B cell (primary cell): ENCODE measurements at regions not wholly inside any gene's neighbourhood (a gene's known extent, or its start where the extent isn't known, plus 50 kb on each side); places are given as distances from the start of the nearest gene placed in this dataset.

Experiments used
- ATAC-seq: fragments of 200-7000 bp; cut with Tn5 transposase; one replicate; pipeline ENCODE4 v1.10.0; 2021; ENCODE audit warnings: low read depth, mild to moderate bottlenecking, moderate number of reproducible peaks, moderate library complexity
- CTCF ChIA-PET: fragments of 350-600 bp; sonication (Branson Sonifier 250); formaldehyde crosslinking; loops from one replicate; lab custom pipeline; 2021; ENCODE audit warnings: antibody characterized with exemption, inconsistent platforms; lab: Charles Lee
- POLR2A ChIA-PET: fragments of 350-600 bp; sonication (Branson Sonifier 250); formaldehyde crosslinking; loops from one replicate; lab custom pipeline; 2021; ENCODE audit warnings: antibody characterized with exemption; lab: Charles Lee
- DNase-seq: peaks from one replicate; pipeline ENCODE4 v3.0.0; 2013
- H2AFZ ChIP-seq: 2 replicates; pipeline ENCODE4 v1.6.1; 2012; ENCODE audit warnings: mild to moderate bottlenecking, low read depth, low read length; ENCODE audit not compliant: insufficient read depth, poor library complexity, severe bottlenecking
- H3K27ac ChIP-seq, 2 donors: 1 replicate in 1 of 2; 2 replicates in 1 of 2; pipeline ENCODE4 v1.5.1; 2012 to 2013; ENCODE audit warnings: low read length in 2 of 2, mild to moderate bottlenecking in 2 of 2, moderate library complexity in 1 of 2
- H3K27me3 ChIP-seq, 4 experiments: fragments of 200-600 bp in 1 of 4; sonication (generic) in 1 of 4; replicated peaks in 1 of 4; 1 replicate in 2 of 4; 2 replicates in 2 of 4; pipeline versions ENCODE4 v1.6.1 to v1.7.0; 2013 to 2016; ENCODE audit warnings: low read length in 3 of 4, mild to moderate bottlenecking in 2 of 4, mixed read lengths in 1 of 4, moderate library complexity in 1 of 4; ENCODE audit not compliant: insufficient read depth in 4 of 4, control insufficient read depth in 3 of 4; ENCODE audit errors: control extremely low read depth in 1 of 4
- H3K36me3 ChIP-seq, 2 experiments: replicated peaks in 1 of 2; 1 replicate in 1 of 2; 2 replicates in 1 of 2; pipeline versions ENCODE4 v1.6.1 to v1.7.1; 2013; ENCODE audit warnings: low read length in 1 of 2; ENCODE audit not compliant: insufficient read depth in 2 of 2, control insufficient read depth in 1 of 2; ENCODE audit errors: control extremely low read depth in 1 of 2, extremely low read depth in 1 of 2
- H3K4me1 ChIP-seq, 2 donors: fragments of 200-600 bp in 1 of 2; sonication (generic) in 1 of 2; 1 replicate in 1 of 2; 2 replicates in 1 of 2; pipeline versions ENCODE4 v1.5.1 to v1.6.1; 2013 to 2017; ENCODE audit warnings: low read length in 2 of 2; ENCODE audit not compliant: control insufficient read depth in 2 of 2, insufficient read depth in 2 of 2
- H3K4me2 ChIP-seq: replicated peaks from 2 replicates; pipeline ENCODE3; 2012; ENCODE audit warnings: mild to moderate bottlenecking, low read depth, low read length; ENCODE audit not compliant: poor library complexity, severe bottlenecking
- H3K4me3 ChIP-seq, 5 experiments: fragments of 200-600 bp in 1 of 5; sonication (generic) in 1 of 5; 1 replicate in 3 of 5; 2 replicates in 2 of 5; pipeline versions ENCODE4 v1.5.1 to v1.7.0; 2011 to 2016; ENCODE audit warnings: low read length in 4 of 5, mild to moderate bottlenecking in 4 of 5, low read depth in 2 of 5, control low read depth in 1 of 5, moderate library complexity in 1 of 5; ENCODE audit not compliant: insufficient read depth in 1 of 5; ENCODE audit errors: control extremely low read depth in 1 of 5, extremely low read depth in 1 of 5
- H3K79me2 ChIP-seq: fragments of 200-600 bp; sonication (generic); one replicate; pipeline ENCODE4 v1.6.0; 2016; ENCODE audit warnings: low read length; ENCODE audit not compliant: control insufficient read depth, insufficient read depth
- H3K9ac ChIP-seq: fragments of 200-600 bp; sonication (generic); 2 replicates; pipeline ENCODE4 v1.6.1; 2017; ENCODE audit warnings: mild to moderate bottlenecking, low read length, moderate library complexity
- H3K9me3 ChIP-seq, 3 donors: one replicate each; pipeline versions ENCODE4 v1.6.1 to v1.7.1; 2013; ENCODE audit warnings: low read length in 2 of 3; ENCODE audit not compliant: control insufficient read depth in 2 of 3, insufficient read depth in 1 of 3; ENCODE audit errors: control extremely low read depth in 1 of 3
- H4K20me1 ChIP-seq: 2 replicates; pipeline ENCODE4 v1.6.0; 2012; ENCODE audit warnings: mild to moderate bottlenecking, low read length; ENCODE audit not compliant: insufficient read depth, control insufficient read depth, poor library complexity, severe bottlenecking
- H3K27ac Mint-ChIP-seq: one replicate; pipeline ENCODE4 v1.8.0; 2021; ENCODE audit warnings: mixed read lengths
- H3K27me3 Mint-ChIP-seq: one replicate; pipeline ENCODE4 v1.8.0; 2021; ENCODE audit warnings: mixed read lengths
- H3K4me1 Mint-ChIP-seq: one replicate; pipeline ENCODE4 v1.8.0; 2021; ENCODE audit warnings: mixed read lengths
- H3K4me3 Mint-ChIP-seq: one replicate; pipeline ENCODE4 v1.8.0; 2021; ENCODE audit warnings: mixed read lengths
- H3K9me3 Mint-ChIP-seq: one replicate; pipeline ENCODE4 v1.8.0; 2022; ENCODE audit warnings: mixed read lengths; ENCODE audit not compliant: insufficient read depth
- EZH2 ChIP-seq: IDR thresholded peaks from 2 replicates; pipeline ENCODE4 v1.6.1; 2012; ENCODE audit warnings: borderline replicate concordance, low read depth, mild to moderate bottlenecking, moderate library complexity, low read length; ENCODE audit not compliant: insufficient read depth, poor library complexity, severe bottlenecking
- WGBS: methylation state at CpG from one replicate; pipeline ENCODE4 v1.1.5; 2013; ENCODE audit warnings: missing lambda C conversion rate; ENCODE audit not compliant: insufficient coverage; 5-methylcytosine and 5-hydroxymethylcytosine counted together
- intact Hi-C: fragments of 100-400 bp; cut with micrococcal nuclease; formaldehyde crosslinking; loops from one replicate; pipeline ENCODE4 v1.10.0; 2022
- TF ChIP-seq, protein P1 (sequence below): fragments of 200-600 bp; IDR thresholded peaks from one replicate; pipeline ENCODE4 v1.8.0; 2022; ENCODE audit warnings: antibody characterized with exemption, mild to moderate bottlenecking

DNA sequence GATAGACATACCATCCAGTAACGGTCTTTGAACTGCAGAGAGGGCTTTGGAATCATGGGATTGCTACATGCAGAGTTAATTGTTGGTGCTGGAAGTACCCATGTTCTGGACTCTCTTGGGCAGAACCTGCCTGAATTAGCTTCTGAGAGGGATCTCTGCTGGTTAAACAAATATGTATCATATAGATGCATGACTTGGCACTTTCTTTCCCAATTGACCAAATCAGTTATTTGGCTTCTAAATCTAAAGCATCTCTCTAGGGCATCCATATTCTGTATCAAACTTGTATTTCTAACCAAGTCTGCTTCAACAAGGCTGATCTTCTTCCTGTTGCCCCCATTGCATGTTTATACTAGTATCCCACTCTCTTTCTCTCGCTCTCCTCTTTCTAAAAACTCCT is 336.7 kb upstream of the CELF4 start:
- 88% methylated on average over 2 of the region's 2 CpGs for WGBS
- ChIA-PET POLR2A (no interaction called here), CTCF (no interaction called here)
- Histone ChIP-seq H3K36me3 (no peaks in the 10 kb centered on the region), H3K4me2 (no peak overlapping the region), H3K4me1 (no peaks in the 10 kb centered on the region), H3K79me2 (no peaks in the 10 kb centered on the region), H3K4me3 (no peak overlapping the region), H3K9me3 (no peaks in the 10 kb centered on the region), H2AFZ (no peak overlapping the region), H3K9ac (no peak overlapping the region), H4K20me1 (no peaks in the 10 kb centered on the region), H3K27me3 (no peaks in the 10 kb centered on the region), H3K27ac (no peak overlapping the region)
- Mint-ChIP-seq H3K27me3 (no peaks in the 10 kb centered on the region), H3K4me1 (no peaks in the 10 kb centered on the region), H3K4me3 (no peak overlapping the region), H3K9me3 (peaks cover 7% of the 10 kb centered on the region), H3K27ac (no peak overlapping the region)
- no peak for ATAC-seq
- intact Hi-C loops = no loop called here
- DNase-seq = no peak
- no peak for TF ChIP-seq EZH2

DNA sequence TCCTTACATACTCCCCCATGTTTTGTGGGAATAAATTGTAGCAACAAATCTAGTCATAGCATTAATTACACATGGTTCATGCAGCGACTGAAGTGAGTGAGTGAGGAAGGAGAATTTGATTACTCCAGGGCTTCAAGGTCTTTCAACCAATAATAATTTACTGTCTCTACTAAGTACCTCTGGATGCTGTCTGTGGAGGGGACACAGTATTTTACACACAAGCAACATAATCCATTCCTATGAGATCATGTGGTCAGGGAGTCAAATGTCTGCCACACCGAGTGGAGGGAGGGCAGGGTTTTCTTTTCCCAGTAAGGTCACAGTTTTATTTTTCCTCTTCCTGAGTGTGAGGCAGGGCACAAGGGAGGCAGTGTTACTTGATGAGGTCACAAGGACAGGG is 334.7 kb upstream of the CELF4 start:
- Histone ChIP-seq H3K27ac (no peak overlapping the region), H3K79me2 (no peaks in the 10 kb centered on the region), H3K4me1 (no peaks in the 10 kb centered on the region), H3K4me2 (no peak overlapping the region), H4K20me1 (no peaks in the 10 kb centered on the region), H3K36me3 (no peaks in the 10 kb centered on the region), H3K27me3 (no peaks in the 10 kb centered on the region), H2AFZ (no peak overlapping the region), H3K9ac (no peak overlapping the region), H3K9me3 (no peaks in the 10 kb centered on the region), H3K4me3 (no peak overlapping the region)
- intact Hi-C loops = no loop called here
- TF ChIP-seq EZH2 = no peak
- TF ChIP-seq, protein P1, sequence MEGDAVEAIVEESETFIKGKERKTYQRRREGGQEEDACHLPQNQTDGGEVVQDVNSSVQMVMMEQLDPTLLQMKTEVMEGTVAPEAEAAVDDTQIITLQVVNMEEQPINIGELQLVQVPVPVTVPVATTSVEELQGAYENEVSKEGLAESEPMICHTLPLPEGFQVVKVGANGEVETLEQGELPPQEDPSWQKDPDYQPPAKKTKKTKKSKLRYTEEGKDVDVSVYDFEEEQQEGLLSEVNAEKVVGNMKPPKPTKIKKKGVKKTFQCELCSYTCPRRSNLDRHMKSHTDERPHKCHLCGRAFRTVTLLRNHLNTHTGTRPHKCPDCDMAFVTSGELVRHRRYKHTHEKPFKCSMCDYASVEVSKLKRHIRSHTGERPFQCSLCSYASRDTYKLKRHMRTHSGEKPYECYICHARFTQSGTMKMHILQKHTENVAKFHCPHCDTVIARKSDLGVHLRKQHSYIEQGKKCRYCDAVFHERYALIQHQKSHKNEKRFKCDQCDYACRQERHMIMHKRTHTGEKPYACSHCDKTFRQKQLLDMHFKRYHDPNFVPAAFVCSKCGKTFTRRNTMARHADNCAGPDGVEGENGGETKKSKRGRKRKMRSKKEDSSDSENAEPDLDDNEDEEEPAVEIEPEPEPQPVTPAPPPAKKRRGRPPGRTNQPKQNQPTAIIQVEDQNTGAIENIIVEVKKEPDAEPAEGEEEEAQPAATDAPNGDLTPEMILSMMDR = no peak
- Mint-ChIP-seq H3K4me1 (no peaks in the 10 kb centered on the region), H3K4me3 (no peak overlapping the region), H3K27me3 (no peaks in the 10 kb centered on the region), H3K9me3 (peaks cover 10% of the 10 kb centered on the region), H3K27ac (no peak overlapping the region)
- WGBS = 80% methylated on average over 1 of the region's 2 CpGs
- DNase-seq = no peak
- ChIA-PET POLR2A (no interaction called here), CTCF (no interaction called here)
- no peak for ATAC-seq
